ENCODE measurements at regions not wholly inside any gene's neighbourhood (a gene's known extent, or its start where the extent isn't known, plus 50 kb on each side); places are given as distances from the start of the nearest gene placed in this dataset.

DNA sequence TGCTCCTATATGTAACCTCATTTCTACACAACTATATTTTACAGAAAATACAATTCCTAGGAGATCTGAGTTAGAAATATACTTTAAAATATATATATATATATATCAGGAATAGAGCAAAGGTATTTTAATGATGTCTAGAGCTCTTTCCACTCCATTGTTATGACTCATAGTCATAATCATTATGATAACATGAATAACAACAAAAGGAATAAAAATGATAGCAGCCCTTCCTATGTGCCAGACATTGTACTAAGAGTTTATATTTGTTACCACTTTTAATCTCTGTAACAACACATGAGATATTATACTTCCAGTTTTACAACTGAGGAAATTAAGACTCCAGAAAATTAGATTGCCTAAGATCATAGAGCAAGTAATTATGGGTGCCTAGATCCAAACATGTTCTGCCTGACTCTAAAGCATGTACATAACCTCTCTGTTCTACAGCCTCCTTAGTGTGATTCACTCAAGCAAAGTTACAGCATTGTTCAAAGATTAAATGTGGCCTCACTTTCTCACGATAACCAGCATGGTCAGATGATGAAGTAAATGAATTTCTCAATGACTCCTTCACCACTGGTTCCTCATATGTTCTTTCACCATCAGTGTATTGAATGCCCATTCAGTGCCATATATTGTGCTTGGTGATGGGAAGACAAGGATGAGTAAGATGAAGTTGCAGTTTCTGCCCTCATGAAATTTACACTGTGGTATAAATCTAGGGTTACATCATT, 452.1 kb downstream of the EFNA5 start:
- TF ChIP-seq, protein P1, sequence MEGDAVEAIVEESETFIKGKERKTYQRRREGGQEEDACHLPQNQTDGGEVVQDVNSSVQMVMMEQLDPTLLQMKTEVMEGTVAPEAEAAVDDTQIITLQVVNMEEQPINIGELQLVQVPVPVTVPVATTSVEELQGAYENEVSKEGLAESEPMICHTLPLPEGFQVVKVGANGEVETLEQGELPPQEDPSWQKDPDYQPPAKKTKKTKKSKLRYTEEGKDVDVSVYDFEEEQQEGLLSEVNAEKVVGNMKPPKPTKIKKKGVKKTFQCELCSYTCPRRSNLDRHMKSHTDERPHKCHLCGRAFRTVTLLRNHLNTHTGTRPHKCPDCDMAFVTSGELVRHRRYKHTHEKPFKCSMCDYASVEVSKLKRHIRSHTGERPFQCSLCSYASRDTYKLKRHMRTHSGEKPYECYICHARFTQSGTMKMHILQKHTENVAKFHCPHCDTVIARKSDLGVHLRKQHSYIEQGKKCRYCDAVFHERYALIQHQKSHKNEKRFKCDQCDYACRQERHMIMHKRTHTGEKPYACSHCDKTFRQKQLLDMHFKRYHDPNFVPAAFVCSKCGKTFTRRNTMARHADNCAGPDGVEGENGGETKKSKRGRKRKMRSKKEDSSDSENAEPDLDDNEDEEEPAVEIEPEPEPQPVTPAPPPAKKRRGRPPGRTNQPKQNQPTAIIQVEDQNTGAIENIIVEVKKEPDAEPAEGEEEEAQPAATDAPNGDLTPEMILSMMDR (IDR thresholded peaks at IDR 0.05) = no peak
- no peak for TF ChIP-seq POLR2AphosphoS5 (IDR thresholded peaks at IDR 0.05)
- no peak for TF ChIP-seq EP300 (IDR thresholded peaks at IDR 0.05)
